GM19238 (cell line): ENCODE measurements at regions not wholly inside any gene's neighbourhood (a gene's known extent, or its start where the extent isn't known, plus 50 kb on each side); places are given as distances from the start of the nearest gene placed in this dataset.
"Not testable (repeated sequence)": the region's sequence is repeated elsewhere in the genome, so short reads cannot be mapped to it uniquely, and the experiment has no call there.

Source experiments
- DNase-seq: peaks from one replicate; pipeline ENCODE4 v3.0.0; 2011; ENCODE audit warnings: low spot score; ENCODE audit not compliant: insufficient read length

GRCh38 chr11:42296910-42297309 is 837.5 kb upstream of the LRRC4C start:
- no peak for DNase-seq

- DNase-seq, result no peak
Observed at GRCh38 chr11:42299780-42300179, 840.3 kb upstream of the LRRC4C start.

- DNase-seq, result no peak
Observed at GRCh38 chr11:42301777-42302176, 842.3 kb upstream of the LRRC4C start.

GRCh38 chr11:42311514-42311913 is 852.1 kb upstream of the LRRC4C start:
- no peak for DNase-seq

GRCh38 chr11:42311944-42312343 is 852.5 kb upstream of the LRRC4C start:
- DNase-seq, result no peak

GRCh38 chr11:42315267-42315666 is 855.8 kb upstream of the LRRC4C start:
- no peak for DNase-seq

GRCh38 chr11:42315846-42316245 is 856.4 kb upstream of the LRRC4C start:
- DNase-seq, result no peak

GRCh38 chr11:42319921-42320320 is 860.5 kb upstream of the LRRC4C start:
- DNase-seq, result no peak

- DNase-seq, result no peak
Observed at GRCh38 chr11:42329929-42330565, 870.6 kb upstream of the LRRC4C start.

- DNase-seq, result no peak
Observed at GRCh38 chr11:42337786-42338455, 878.5 kb upstream of the LRRC4C start.

- DNase-seq, result no peak
Observed at GRCh38 chr11:42344204-42344792, 884.8 kb upstream of the LRRC4C start.

- DNase-seq, result no peak
Observed at GRCh38 chr11:42345933-42346332, 886.5 kb upstream of the LRRC4C start.

GRCh38 chr11:42363701-42364100 is 904.2 kb upstream of the LRRC4C start:
- no peak for DNase-seq

- no peak for DNase-seq
Observed at GRCh38 chr11:42390116-42390515, 921.7 kb upstream of the API5 start.

GRCh38 chr11:42397483-42397882 is 914.3 kb upstream of the API5 start:
- no peak for DNase-seq

GRCh38 chr11:42407341-42407740 is 904.5 kb upstream of the API5 start:
- DNase-seq, result no peak

- DNase-seq, result no peak
Observed at GRCh38 chr11:42410251-42410955, 901.4 kb upstream of the API5 start.

- no peak for DNase-seq
Observed at GRCh38 chr11:42412590-42412989, 899.2 kb upstream of the API5 start.

- no peak for DNase-seq
Observed at GRCh38 chr11:42417691-42418090, 894.1 kb upstream of the API5 start.

- no peak for DNase-seq
Observed at GRCh38 chr11:42422090-42422489, 889.7 kb upstream of the API5 start.

GRCh38 chr11:42434911-42435310 is 876.9 kb upstream of the API5 start:
- not testable (repeated sequence) for DNase-seq

GRCh38 chr11:42444406-42444805 is 867.4 kb upstream of the API5 start:
- DNase-seq, result no peak
